ENCODE measurements at regions not wholly inside any gene's neighbourhood (a gene's known extent, or its start where the extent isn't known, plus 50 kb on each side); places are given as distances from the start of the nearest gene placed in this dataset.

- DNase-seq (ENCODE audit: low spot score): no peak
- H3K36me3 Mint-ChIP-seq (ENCODE audit: low read depth): no peaks in the 10 kb centered on the region
- H3K27me3 Mint-ChIP-seq (ENCODE audit: low read depth): peaks cover 20% of the 10 kb centered on the region
- intact Hi-C loops (cut with micrococcal nuclease): no loop called here
- no peak overlapping the region for H3K27ac Mint-ChIP-seq
- H3K9me3 Mint-ChIP-seq: no peaks in the 10 kb centered on the region
- no peaks in the 10 kb centered on the region for H3K4me1 Mint-ChIP-seq (ENCODE audit: low read depth)
- H3K4me3 Mint-ChIP-seq (ENCODE audit: low read depth): no peak overlapping the region
Observed at GRCh38 chr1:233543338-233544255, 70.3 kb upstream of the KCNK1 start.

- H3K4me1 Mint-ChIP-seq (ENCODE audit: low read depth): no peaks in the 10 kb centered on the region
- peaks cover 24% of the 10 kb centered on the region for H3K27me3 Mint-ChIP-seq (ENCODE audit: low read depth)
- DNase-seq (ENCODE audit: low spot score): no peak
- H3K27ac Mint-ChIP-seq: no peak overlapping the region
- H3K4me3 Mint-ChIP-seq (ENCODE audit: low read depth): no peak overlapping the region
- H3K36me3 Mint-ChIP-seq (ENCODE audit: low read depth): no peaks in the 10 kb centered on the region
- H3K9me3 Mint-ChIP-seq: no peaks in the 10 kb centered on the region
- intact Hi-C loops (cut with micrococcal nuclease): no loop called here
Observed at GRCh38 chr1:233544304-233544703, 69.6 kb upstream of the KCNK1 start.

- H3K36me3 Mint-ChIP-seq (ENCODE audit: low read depth): no peaks in the 10 kb centered on the region
- H3K27ac Mint-ChIP-seq: no peak overlapping the region
- H3K9me3 Mint-ChIP-seq: no peaks in the 10 kb centered on the region
- intact Hi-C loops (cut with micrococcal nuclease): no loop called here
- peaks cover 23% of the 10 kb centered on the region for H3K27me3 Mint-ChIP-seq (ENCODE audit: low read depth)
- no peak for DNase-seq (ENCODE audit: low spot score)
- H3K4me3 Mint-ChIP-seq (ENCODE audit: low read depth): no peak overlapping the region
- H3K4me1 Mint-ChIP-seq (ENCODE audit: low read depth): no peaks in the 10 kb centered on the region
Observed at GRCh38 chr1:233547726-233548125, 66.2 kb upstream of the KCNK1 start.

- Mint-ChIP-seq H3K27ac (no peak overlapping the region), H3K27me3 (ENCODE audit: low read depth) (peaks cover 26% of the 10 kb centered on the region), H3K4me3 (ENCODE audit: low read depth) (no peak overlapping the region), H3K36me3 (ENCODE audit: low read depth) (no peaks in the 10 kb centered on the region), H3K9me3 (no peaks in the 10 kb centered on the region), H3K4me1 (ENCODE audit: low read depth) (no peaks in the 10 kb centered on the region)
- intact Hi-C loops (cut with micrococcal nuclease): no loop called here
- no peak for DNase-seq (ENCODE audit: low spot score)
Observed at GRCh38 chr1:233549404-233549803, 64.5 kb upstream of the KCNK1 start.

GRCh38 chr1:233549917-233550316 is 64.0 kb upstream of the KCNK1 start:
- H3K9me3 Mint-ChIP-seq: no peaks in the 10 kb centered on the region
- H3K4me1 Mint-ChIP-seq (ENCODE audit: low read depth): no peaks in the 10 kb centered on the region
- no peak for DNase-seq (ENCODE audit: low spot score)
- no peaks in the 10 kb centered on the region for H3K36me3 Mint-ChIP-seq (ENCODE audit: low read depth)
- H3K4me3 Mint-ChIP-seq (ENCODE audit: low read depth): no peak overlapping the region
- no peak overlapping the region for H3K27ac Mint-ChIP-seq
- H3K27me3 Mint-ChIP-seq (ENCODE audit: low read depth): peaks cover 25% of the 10 kb centered on the region
- intact Hi-C loops (cut with micrococcal nuclease): no loop called here

DNA sequence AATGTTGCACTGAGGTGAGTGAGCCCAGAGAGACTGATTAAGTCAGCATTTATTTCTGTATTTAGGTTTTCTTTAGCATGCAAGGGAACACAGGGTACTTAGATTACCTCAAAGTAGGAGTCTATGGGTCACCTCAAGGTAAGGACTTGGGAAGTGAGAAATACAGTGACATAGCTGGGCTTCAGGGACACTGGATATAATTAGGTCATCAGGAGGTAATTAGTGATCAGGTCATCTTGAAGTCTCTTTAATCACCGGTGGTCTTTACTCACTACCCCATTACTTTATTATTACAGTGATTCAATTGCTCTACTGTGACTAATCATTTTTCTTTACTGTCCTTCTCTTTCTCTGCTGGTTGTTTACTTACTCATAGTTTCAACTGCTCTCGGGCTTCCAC is 59.9 kb upstream of the KCNK1 start:
- Mint-ChIP-seq H3K27me3 (ENCODE audit: low read depth) (peaks cover 20% of the 10 kb centered on the region), H3K36me3 (ENCODE audit: low read depth) (no peaks in the 10 kb centered on the region), H3K27ac (no peak overlapping the region), H3K4me1 (ENCODE audit: low read depth) (no peaks in the 10 kb centered on the region), H3K4me3 (ENCODE audit: low read depth) (no peak overlapping the region), H3K9me3 (no peaks in the 10 kb centered on the region)
- no peak for DNase-seq (ENCODE audit: low spot score)
- intact Hi-C loops (cut with micrococcal nuclease): no loop called here

- H3K9me3 Mint-ChIP-seq: peaks cover 25% of the 10 kb centered on the region
- no peak overlapping the region for H3K4me3 Mint-ChIP-seq (ENCODE audit: low read depth)
- peaks cover 7% of the 10 kb centered on the region for H3K27me3 Mint-ChIP-seq (ENCODE audit: low read depth)
- no peaks in the 10 kb centered on the region for H3K36me3 Mint-ChIP-seq (ENCODE audit: low read depth)
- no peaks in the 10 kb centered on the region for H3K4me1 Mint-ChIP-seq (ENCODE audit: low read depth)
- no peak overlapping the region for H3K27ac Mint-ChIP-seq
- intact Hi-C loops (cut with micrococcal nuclease): no loop called here
- DNase-seq (ENCODE audit: low spot score): no peak
Observed at GRCh38 chr1:233561708-233562426, 52.0 kb upstream of the KCNK1 start.
